Astrocyte (in vitro differentiated cells and primary cell): ENCODE measurements at regions not wholly inside any gene's neighbourhood (a gene's known extent, or its start where the extent isn't known, plus 50 kb on each side); places are given as distances from the start of the nearest gene placed in this dataset.

Source experiments
- CTCF ChIP-seq: IDR thresholded peaks from 2 replicates; pipeline ENCODE4 v1.5.1; 2011; ENCODE audit warnings: low read depth, mild to moderate bottlenecking, inconsistent platforms, low read length, moderate library complexity; ENCODE audit not compliant: insufficient read depth
- EZH2 ChIP-seq: IDR thresholded peaks from 2 replicates; pipeline ENCODE4 v1.6.1; 2012; ENCODE audit warnings: mild to moderate bottlenecking, low read length, inconsistent platforms; ENCODE audit not compliant: insufficient read depth

- TF ChIP-seq CTCF: no peak
- no peak for TF ChIP-seq EZH2
These were observed 119.3 kb downstream of the NMUR2 start for GRCh38 chr5:152285764-152286163.
